ENCODE measurements at regions not wholly inside any gene's neighbourhood (a gene's known extent, or its start where the extent isn't known, plus 50 kb on each side); places are given as distances from the start of the nearest gene placed in this dataset.

DNA sequence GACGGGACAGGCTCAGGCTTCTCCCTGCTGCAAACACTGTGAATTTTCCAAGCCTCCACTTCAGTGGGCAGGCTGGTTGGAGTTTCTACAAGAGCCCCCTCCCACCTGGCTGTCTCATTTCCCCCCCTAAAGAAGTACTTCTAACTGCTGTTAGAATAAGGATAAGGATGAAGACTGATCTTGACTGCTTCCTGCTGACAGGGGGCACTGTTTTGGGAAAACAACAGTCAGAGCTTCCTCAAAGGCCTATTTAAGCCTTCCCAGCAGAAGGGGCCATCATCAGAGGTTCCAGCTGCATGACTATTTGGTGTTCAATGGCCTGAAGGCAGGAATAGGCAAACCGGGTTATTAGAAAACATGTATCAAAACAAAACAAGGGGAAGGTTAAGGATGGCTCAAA, 1162.8 kb downstream of the DSC3 start:
- H3K4me1 ChIP-seq (ENCODE audit: low read depth): no peaks in the 10 kb centered on the region
- no peaks in the 10 kb centered on the region for H3K36me3 ChIP-seq (ENCODE audit: low read depth)
- no peaks in the 10 kb centered on the region for H3K9me3 ChIP-seq
- TF ChIP-seq, protein P1, sequence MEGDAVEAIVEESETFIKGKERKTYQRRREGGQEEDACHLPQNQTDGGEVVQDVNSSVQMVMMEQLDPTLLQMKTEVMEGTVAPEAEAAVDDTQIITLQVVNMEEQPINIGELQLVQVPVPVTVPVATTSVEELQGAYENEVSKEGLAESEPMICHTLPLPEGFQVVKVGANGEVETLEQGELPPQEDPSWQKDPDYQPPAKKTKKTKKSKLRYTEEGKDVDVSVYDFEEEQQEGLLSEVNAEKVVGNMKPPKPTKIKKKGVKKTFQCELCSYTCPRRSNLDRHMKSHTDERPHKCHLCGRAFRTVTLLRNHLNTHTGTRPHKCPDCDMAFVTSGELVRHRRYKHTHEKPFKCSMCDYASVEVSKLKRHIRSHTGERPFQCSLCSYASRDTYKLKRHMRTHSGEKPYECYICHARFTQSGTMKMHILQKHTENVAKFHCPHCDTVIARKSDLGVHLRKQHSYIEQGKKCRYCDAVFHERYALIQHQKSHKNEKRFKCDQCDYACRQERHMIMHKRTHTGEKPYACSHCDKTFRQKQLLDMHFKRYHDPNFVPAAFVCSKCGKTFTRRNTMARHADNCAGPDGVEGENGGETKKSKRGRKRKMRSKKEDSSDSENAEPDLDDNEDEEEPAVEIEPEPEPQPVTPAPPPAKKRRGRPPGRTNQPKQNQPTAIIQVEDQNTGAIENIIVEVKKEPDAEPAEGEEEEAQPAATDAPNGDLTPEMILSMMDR (IDR thresholded peaks at IDR 0.05): no peak
- DNase-seq (no peak), ATAC-seq (no peak)
- intact Hi-C loops (cut with DNase I, micrococcal nuclease): no loop called here
- H3K4me3 ChIP-seq: no peak overlapping the region

DNA sequence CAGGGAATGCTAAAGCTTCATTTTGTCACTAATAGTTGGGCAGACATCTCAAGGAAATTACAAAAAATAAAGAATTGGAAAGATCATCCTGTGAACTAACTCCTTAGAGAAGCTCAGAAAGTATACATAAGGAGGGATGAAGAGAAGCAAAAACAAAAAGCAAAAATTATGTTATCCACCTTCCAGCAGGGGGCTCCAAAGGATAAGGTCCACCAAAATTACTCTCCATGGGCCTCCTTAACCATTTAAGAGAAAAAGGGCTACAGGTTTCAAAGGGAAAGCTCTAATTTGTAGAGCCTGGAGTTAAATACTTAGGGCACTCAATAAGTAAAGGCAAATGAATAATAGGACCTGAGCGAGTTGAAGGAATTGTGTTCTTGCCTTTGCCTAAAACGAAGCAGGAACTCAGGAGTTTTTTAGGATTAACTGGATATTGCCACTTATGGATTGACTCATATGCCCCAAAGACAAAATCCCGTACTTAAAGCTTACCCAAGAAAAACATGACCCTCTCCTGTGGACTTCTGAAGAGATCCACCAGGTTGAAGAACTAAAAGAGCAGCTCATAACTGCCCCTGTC, 1167.9 kb downstream of the DSC3 start:
- Histone ChIP-seq H3K4me3 (no peak overlapping the region), H3K4me1 (ENCODE audit: low read depth) (no peaks in the 10 kb centered on the region), H3K9me3 (no peaks in the 10 kb centered on the region), H3K36me3 (ENCODE audit: low read depth) (no peaks in the 10 kb centered on the region)
- intact Hi-C loops (cut with DNase I, micrococcal nuclease): no loop called here
- DNase-seq (no peak), ATAC-seq (no peak)
- TF ChIP-seq, protein P1 (IDR thresholded peaks at IDR 0.05): no peak

DNA sequence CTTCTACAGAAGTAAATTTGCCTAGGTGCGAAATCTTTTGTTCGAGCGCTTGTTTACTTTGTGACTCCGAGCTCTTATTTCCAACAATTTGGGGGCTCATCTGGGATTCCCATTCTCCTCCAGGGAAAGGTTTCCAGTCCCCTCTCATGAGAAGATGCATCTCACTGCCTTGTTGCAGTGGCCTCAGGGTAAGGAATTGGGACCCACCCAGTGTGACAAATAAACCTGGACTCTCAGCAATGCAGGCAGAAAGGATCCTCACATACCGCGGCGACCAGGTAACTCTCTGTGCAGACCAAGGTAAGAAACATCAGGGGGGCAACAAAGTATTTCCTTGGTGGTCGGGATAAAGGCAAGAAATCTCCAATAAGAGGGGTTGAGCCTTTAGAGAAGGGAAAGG, 1169.3 kb downstream of the DSC3 start:
- TF ChIP-seq, protein P1 (IDR thresholded peaks at IDR 0.05): no peak
- DNase-seq (no peak), ATAC-seq (no peak)
- no peak overlapping the region for H3K4me3 ChIP-seq
- no peaks in the 10 kb centered on the region for H3K36me3 ChIP-seq (ENCODE audit: low read depth)
- no peaks in the 10 kb centered on the region for H3K4me1 ChIP-seq (ENCODE audit: low read depth)
- intact Hi-C loops (cut with DNase I, micrococcal nuclease): no loop called here
- H3K9me3 ChIP-seq: no peaks in the 10 kb centered on the region

DNA sequence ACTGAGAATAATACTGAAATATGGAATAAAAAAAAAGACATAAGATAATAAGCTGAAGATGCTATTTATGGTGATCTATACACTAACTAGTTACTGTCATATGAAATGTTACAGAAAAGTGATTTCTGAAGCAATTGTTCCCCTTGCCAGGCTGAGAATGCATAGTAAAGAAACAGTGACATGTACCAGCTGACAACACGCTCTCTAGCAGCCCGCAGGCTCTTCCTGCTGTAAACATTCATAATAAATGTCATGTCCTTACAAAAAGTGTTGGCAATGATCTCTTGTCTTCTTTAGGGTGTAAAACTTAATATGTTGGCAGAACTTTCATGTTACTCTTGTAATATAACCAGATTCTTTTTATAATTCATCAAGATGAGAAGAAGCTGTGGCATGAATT, 1171.3 kb downstream of the DSC3 start:
- H3K36me3 ChIP-seq (ENCODE audit: low read depth): no peaks in the 10 kb centered on the region
- H3K4me1 ChIP-seq (ENCODE audit: low read depth): no peaks in the 10 kb centered on the region
- no peak for ATAC-seq
- TF ChIP-seq, protein P1 (IDR thresholded peaks at IDR 0.05): no peak
- no peak overlapping the region for H3K4me3 ChIP-seq
- H3K9me3 ChIP-seq: no peaks in the 10 kb centered on the region
- DNase-seq: no peak
- intact Hi-C loops (cut with DNase I, micrococcal nuclease): no loop called here

DNA sequence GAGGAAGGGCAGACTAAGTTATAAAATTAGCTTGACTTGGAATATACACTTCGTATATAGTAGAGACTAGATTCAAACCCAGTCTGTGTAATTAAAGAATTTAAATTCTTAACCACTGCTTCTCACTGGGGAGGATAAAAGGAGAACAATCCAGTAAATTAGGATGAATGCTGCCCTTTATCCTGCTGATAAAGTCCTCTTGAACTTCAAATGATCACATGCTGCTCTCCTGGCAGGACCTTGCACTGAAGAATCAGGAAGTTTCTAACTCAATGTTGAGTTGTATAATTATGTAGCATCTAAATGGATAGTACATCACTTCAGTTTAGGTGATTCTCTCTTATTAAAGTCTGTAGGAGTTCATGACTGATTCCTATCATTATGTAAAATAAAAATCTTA, 1179.7 kb downstream of the DSC3 start:
- intact Hi-C loops (cut with DNase I, micrococcal nuclease): no loop called here
- DNase-seq: no peak

More for the DNA sequence above, 1179.7 kb downstream of the DSC3 start:
- no peaks in the 10 kb centered on the region for H3K36me3 ChIP-seq (ENCODE audit: low read depth)
- no peak overlapping the region for H3K4me3 ChIP-seq
- no peak for ATAC-seq
- TF ChIP-seq, protein P1 (IDR thresholded peaks at IDR 0.05): no peak
- no peaks in the 10 kb centered on the region for H3K4me1 ChIP-seq (ENCODE audit: low read depth)
- no peaks in the 10 kb centered on the region for H3K9me3 ChIP-seq

Measured in mucosa of descending colon (tissue), 3 donors.